Urinary bladder (tissue), 3 donors: ENCODE measurements at regions not wholly inside any gene's neighbourhood (a gene's known extent, or its start where the extent isn't known, plus 50 kb on each side); places are given as distances from the start of the nearest gene placed in this dataset.
A peak's percentile ranks its signal among the peaks of the same experiment; 100 is the strongest.

Experiments used
- DNase-seq: peaks from one replicate; pipeline ENCODE4 v3.0.0-alpha.2; 2015; ENCODE audit errors: extremely low spot score
- H3K27ac ChIP-seq: one replicate; pipeline ENCODE4 v1.5.1; 2013; ENCODE audit warnings: low read depth, mild to moderate bottlenecking, moderate library complexity
- H3K36me3 ChIP-seq: one replicate; pipeline ENCODE4 v1.6.1; 2013; ENCODE audit warnings: mild to moderate bottlenecking, moderate library complexity; ENCODE audit not compliant: insufficient read depth
- H3K4me1 ChIP-seq: one replicate; pipeline ENCODE4 v1.6.1; 2013; ENCODE audit warnings: mild to moderate bottlenecking, moderate library complexity; ENCODE audit not compliant: insufficient read depth
- H3K4me3 ChIP-seq: one replicate; pipeline ENCODE4 v1.5.1; 2013; ENCODE audit warnings: low read depth, low read length
- WGBS: extraction: QIAGEN DNeasy Blood & Tissue Kit; methylation state at CpG from one replicate; pipeline ENCODE4 v1.1.7; 2013; 5-methylcytosine and 5-hydroxymethylcytosine counted together
- donor health status: healthy with polysubstance abuse.
- donor health status: healthy.

- no peaks in the 10 kb centered on the region for H3K4me1 ChIP-seq
- 79% methylated on average over 2 of the region's 2 CpGs for WGBS
- no peak for DNase-seq
- no peak overlapping the region for H3K4me3 ChIP-seq
- no peaks in the 10 kb centered on the region for H3K36me3 ChIP-seq
- H3K27ac ChIP-seq: no peak overlapping the region
Observed at GRCh38 chr5:85249204-85249603, 864.5 kb upstream of the EDIL3 start.

DNA sequence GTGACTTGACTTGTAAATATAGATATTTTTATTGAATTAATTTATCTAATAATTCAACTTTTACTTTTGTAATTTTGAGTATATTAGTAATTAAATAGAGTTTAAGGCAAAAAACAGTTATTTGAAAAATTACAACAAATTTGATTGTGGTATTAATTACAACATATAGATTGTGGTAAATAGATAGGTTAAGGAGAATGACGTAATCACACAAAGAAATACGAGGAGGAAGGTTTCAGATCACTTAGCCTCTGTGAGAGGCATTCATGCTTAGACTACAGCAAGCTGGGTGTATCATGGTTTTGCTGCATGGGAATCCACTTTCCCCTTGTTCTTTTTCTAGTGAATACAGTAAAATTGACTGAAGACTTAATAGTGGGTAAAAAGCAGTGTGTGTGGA, 878.4 kb upstream of the EDIL3 start:
- WGBS: 66% methylated on average over 2 of the region's 2 CpGs
- no peaks in the 10 kb centered on the region for H3K4me1 ChIP-seq
- H3K4me3 ChIP-seq: no peak overlapping the region
- DNase-seq: no peak
- H3K36me3 ChIP-seq: no peaks in the 10 kb centered on the region
- H3K27ac ChIP-seq: no peak overlapping the region

- WGBS: 88% methylated on average over 1 of the region's 1 CpG
- Histone ChIP-seq H3K4me1 (no peaks in the 10 kb centered on the region), H3K4me3 (no peak overlapping the region), H3K36me3 (no peaks in the 10 kb centered on the region), H3K27ac (no peak overlapping the region)
- no peak for DNase-seq
Observed at GRCh38 chr5:85266692-85267091, 882.0 kb upstream of the EDIL3 start.

DNA sequence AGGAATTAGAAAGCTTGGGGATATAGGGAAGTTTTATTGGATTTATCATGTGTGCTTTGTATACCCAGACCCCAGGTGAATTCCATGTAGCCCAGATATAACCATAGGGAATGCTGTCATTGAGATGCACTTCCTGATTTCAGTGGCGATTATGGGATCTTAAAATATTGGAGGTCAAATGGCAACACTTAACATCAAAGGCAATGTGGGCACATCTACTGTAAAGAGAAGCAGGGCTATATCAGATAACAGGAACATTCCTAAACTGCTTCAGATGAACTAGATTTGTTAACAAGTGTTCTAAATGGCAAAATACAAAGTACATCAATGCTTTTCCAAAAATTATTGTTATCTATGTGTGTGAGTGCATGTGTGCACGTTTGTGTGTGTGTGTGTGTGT, 883.5 kb upstream of the EDIL3 start:
- 25% methylated on average over 2 of the region's 2 CpGs for WGBS
- no peak overlapping the region for H3K27ac ChIP-seq
- H3K36me3 ChIP-seq: no peaks in the 10 kb centered on the region
- DNase-seq: no peak
- no peak overlapping the region for H3K4me3 ChIP-seq
- H3K4me1 ChIP-seq: no peaks in the 10 kb centered on the region

DNA sequence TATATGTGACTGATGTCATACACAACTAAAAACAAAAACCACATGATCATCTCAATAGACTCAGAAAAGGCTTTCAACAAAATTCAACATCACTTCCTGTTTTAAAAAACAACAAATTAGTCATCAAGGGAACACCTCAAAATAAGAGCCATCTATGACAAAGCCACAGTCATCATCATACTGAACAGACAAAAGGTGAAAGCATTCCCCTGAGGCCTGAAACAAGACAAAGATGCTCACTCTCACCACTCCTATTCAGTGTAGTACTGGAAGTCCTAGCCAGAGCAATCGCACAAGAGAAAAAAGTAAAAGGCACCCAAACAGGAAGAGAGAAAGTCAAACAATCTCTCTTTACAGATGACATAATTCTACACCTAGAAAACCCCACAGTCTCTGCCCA, 893.5 kb upstream of the EDIL3 start:
- no peak for DNase-seq
- Histone ChIP-seq H3K4me1 (no peaks in the 10 kb centered on the region), H3K27ac (no peak overlapping the region), H3K4me3 (no peak overlapping the region), H3K36me3 (no peaks in the 10 kb centered on the region)
- 93% methylated on average over 1 of the region's 1 CpG for WGBS

DNA sequence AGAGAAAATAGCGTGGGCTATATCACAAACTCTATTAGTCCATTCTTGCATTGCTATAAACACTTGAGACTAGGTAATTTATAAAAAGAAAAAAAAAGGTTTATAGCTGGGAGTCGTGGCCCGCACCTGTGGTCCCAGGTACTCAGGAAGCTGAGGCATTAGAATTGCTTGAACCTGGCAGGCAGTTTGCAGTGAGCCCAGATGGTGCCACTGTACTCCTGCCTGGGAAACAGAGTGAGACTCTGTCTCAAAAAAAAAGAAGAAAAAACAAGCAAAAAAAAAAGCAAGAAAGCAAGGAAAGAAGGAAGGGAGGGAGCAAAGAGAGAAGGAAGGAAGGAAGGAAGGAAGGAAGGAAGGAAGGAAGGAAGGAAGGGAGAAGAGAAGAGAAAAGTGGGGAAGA, 904.2 kb upstream of the EDIL3 start:
- WGBS: 91% methylated on average over 3 of the region's 3 CpGs
- H3K4me1 ChIP-seq: no peaks in the 10 kb centered on the region
- no peak overlapping the region for H3K27ac ChIP-seq
- no peaks in the 10 kb centered on the region for H3K36me3 ChIP-seq
- no peak overlapping the region for H3K4me3 ChIP-seq
- DNase-seq: no peak

DNA sequence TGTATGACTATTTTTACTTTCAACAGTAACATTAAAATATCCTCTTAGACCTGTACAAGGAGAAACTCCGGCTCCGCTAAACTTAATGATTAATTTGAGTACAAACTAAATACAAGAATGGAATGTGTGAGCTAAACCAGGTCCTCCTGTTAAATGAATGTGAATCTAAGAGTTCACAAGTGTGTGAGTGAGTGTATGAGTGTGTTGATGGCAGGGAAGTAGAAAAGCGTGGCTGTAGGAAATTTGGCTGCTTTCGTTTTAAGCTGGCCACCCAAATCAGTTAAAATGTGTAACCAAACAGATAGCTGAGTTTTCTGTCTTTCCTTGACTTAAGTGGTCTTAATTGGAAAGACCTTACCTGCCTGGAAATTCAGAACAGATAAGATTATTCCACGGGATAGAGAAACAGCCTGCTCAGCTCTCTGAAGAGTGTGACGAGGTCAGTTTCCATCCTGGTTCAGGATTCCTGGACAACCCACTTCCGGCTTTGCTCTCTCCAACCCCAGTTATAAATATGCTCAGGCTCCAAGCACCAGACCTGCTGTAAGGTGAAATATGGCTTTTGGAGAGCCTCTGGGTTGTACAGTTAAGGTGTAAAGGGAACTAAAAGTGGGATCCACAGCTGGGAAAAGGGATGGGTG, 908.6 kb upstream of the EDIL3 start:
- Histone ChIP-seq H3K4me3 (peak overlapping the region; percentile 26), H3K27ac (no peak overlapping the region), H3K36me3 (no peaks in the 10 kb centered on the region), H3K4me1 (no peaks in the 10 kb centered on the region)
- 41% methylated on average over 7 of the region's 7 CpGs for WGBS
- DNase-seq: no peak

DNA sequence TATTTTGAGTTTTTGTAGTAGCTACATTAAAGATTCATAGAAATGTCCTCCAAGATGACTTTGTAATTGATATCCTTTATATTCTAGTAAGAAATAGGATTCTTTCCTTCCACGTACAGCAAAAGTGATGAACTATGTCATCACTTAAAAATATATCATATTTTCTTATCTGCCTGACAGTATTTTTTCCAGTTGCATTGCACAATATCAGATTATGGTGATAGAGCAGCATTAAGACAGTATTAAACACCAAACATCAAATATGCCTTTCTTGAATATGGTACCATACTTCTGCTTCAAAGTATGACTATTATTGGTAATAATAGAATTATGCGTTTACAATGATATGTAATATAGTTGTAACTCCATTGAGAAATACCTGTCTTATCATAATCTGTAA, 919.8 kb upstream of the EDIL3 start:
- no peaks in the 10 kb centered on the region for H3K36me3 ChIP-seq
- WGBS: 82% methylated on average over 2 of the region's 2 CpGs

GRCh38 chr5:85305766-85306165, 921.1 kb upstream of the EDIL3 start:
- no peak overlapping the region for H3K27ac ChIP-seq
- no peaks in the 10 kb centered on the region for H3K4me1 ChIP-seq
- 76% methylated on average over 3 of the region's 3 CpGs for WGBS
- H3K36me3 ChIP-seq: no peaks in the 10 kb centered on the region
- H3K4me3 ChIP-seq: no peak overlapping the region
- DNase-seq: no peak

More for the DNA sequence above, 919.8 kb upstream of the EDIL3 start:
- DNase-seq: no peak
- Histone ChIP-seq H3K27ac (no peak overlapping the region), H3K4me3 (no peak overlapping the region), H3K4me1 (no peaks in the 10 kb centered on the region)

DNA sequence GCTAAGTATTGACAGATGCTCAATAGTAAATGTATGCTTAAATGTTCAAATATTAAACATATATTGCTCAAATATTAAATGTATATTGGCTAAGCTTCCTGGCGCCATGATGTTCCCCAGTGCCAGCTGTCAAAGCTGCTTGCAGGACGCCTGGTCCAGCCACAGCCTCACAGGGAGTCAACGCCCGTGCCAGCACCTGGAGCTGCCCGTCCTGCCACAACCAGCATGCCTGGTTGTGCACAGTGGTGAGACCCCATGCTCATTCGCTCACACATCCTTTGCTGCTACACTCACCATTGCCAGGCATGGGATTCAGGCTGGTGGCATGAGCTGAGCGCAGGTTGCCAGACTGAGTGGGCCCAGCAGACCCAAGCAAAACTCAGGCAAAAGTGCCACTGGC, 926.9 kb upstream of the EDIL3 start:
- no peak overlapping the region for H3K4me3 ChIP-seq
- 79% methylated on average over 7 of the region's 7 CpGs for WGBS
- H3K27ac ChIP-seq: no peak overlapping the region
- DNase-seq: no peak
- H3K36me3 ChIP-seq: no peaks in the 10 kb centered on the region
- no peaks in the 10 kb centered on the region for H3K4me1 ChIP-seq

DNA sequence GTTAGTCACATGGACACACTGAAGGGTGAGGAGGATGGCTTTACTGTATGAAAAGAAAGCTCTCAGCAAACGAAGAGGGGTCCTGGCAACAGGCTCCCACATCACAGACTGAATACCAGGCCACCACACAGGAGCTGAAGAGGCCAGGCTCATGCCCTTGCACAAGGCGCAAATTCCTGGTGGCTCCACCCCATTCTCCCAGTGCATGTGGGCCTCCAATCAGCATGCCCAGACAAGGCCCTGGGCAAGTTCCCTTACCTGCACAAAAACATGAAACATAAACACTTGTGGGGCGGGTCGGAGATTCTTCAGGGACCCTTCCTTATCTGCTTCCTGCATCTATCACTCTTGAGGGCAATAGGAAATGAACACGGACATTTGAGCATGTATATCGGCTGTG, 935.8 kb upstream of the EDIL3 start:
- H3K4me1 ChIP-seq: no peaks in the 10 kb centered on the region
- WGBS: 64% methylated on average over 6 of the region's 6 CpGs

DNA sequence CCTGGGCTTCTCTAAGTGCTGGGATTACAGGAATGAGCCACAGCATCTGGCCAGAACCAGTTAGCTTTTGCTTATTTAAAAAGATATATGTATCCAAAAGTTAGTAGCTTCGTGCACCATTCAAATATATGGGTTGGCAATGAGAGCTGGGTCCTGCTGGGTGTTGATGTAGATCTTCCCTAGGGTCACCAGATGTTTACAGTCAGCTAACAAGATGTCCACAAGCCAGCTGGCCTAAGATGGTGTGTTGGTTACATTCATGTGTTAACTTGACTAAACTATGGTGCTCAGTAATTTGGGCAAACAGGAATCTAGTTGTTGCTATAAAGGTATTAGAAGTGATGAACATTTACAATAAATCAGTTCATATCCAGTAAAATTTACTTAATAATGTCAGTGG, 948.6 kb upstream of the EDIL3 start:
- no peak for DNase-seq
- 69% methylated on average over 1 of the region's 1 CpG for WGBS
- Histone ChIP-seq H3K36me3 (no peaks in the 10 kb centered on the region), H3K27ac (no peak overlapping the region), H3K4me1 (no peaks in the 10 kb centered on the region), H3K4me3 (no peak overlapping the region)

More for the DNA sequence above, 935.8 kb upstream of the EDIL3 start:
- DNase-seq: no peak
- Histone ChIP-seq H3K36me3 (no peaks in the 10 kb centered on the region), H3K4me3 (no peak overlapping the region), H3K27ac (no peak overlapping the region)

DNA sequence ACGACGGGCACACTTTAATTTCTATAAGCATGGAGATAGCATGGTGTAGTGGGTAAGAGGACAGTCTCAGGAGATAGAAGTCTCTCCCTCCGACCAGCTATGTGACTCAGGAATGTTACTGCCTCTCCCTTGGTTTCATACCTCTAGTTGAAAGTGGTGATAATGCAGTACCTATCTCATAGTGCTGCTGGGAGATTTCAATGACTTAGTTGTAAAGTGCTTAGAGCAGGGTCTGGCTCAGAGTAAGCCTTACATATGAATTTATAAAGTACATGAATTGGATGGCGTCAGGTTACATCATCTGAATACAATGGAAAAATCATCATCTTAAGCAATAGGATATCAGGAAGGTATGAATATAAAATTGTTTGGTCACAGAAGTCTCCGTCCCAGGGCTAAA, 952.8 kb upstream of the EDIL3 start:
- H3K27ac ChIP-seq: no peak overlapping the region
- no peak overlapping the region for H3K4me3 ChIP-seq
- no peaks in the 10 kb centered on the region for H3K36me3 ChIP-seq
- WGBS: 80% methylated on average over 5 of the region's 5 CpGs
- DNase-seq: no peak
- no peaks in the 10 kb centered on the region for H3K4me1 ChIP-seq

GRCh38 chr5:85340790-85341189, 956.1 kb upstream of the EDIL3 start:
- no peak for DNase-seq
- H3K27ac ChIP-seq: no peak overlapping the region

DNA sequence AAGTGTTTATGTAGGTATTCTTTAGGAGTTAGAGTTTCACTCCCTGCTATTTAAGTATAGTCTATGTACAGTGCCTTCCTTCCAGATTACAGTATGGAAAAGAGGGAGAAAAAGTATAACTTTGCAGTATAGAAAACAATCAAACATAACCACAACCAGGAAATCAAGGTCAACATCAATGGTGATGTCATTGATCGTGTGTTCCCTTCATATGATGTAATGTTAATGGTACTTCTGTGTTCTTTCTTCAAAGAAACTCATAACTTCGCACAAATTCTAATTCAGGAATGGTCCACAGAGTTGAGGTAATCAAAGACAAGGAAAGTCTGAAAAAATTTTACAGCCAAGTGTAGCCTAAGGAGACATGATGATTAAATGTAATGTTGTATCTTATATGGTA, 961.1 kb upstream of the EDIL3 start:
- no peak for DNase-seq
- Histone ChIP-seq H3K4me3 (no peak overlapping the region), H3K27ac (no peak overlapping the region), H3K4me1 (no peaks in the 10 kb centered on the region), H3K36me3 (no peaks in the 10 kb centered on the region)
- 84% methylated on average over 2 of the region's 2 CpGs for WGBS

More at GRCh38 chr5:85340790-85341189, 956.1 kb upstream of the EDIL3 start:
- Histone ChIP-seq H3K36me3 (no peaks in the 10 kb centered on the region), H3K4me1 (no peaks in the 10 kb centered on the region), H3K4me3 (no peak overlapping the region)
